Epidermal melanocyte (primary cell): ENCODE measurements at regions not wholly inside any gene's neighbourhood (a gene's known extent, or its start where the extent isn't known, plus 50 kb on each side); places are given as distances from the start of the nearest gene placed in this dataset.

Source experiments
- DNase-seq: peaks from one replicate; pipeline ENCODE4 v3.0.0; 2011; ENCODE audit warnings: low spot score; ENCODE audit not compliant: insufficient read length

GRCh38 chr18:25962919-25963318 lies 127.5 kb downstream of the SS18 start:
- DNase-seq = no peak

GRCh38 chr18:25962176-25962575 lies 128.2 kb downstream of the SS18 start:
- no peak for DNase-seq

GRCh38 chr18:25957017-25957416 lies 133.4 kb downstream of the SS18 start:
- DNase-seq = no peak

DNA sequence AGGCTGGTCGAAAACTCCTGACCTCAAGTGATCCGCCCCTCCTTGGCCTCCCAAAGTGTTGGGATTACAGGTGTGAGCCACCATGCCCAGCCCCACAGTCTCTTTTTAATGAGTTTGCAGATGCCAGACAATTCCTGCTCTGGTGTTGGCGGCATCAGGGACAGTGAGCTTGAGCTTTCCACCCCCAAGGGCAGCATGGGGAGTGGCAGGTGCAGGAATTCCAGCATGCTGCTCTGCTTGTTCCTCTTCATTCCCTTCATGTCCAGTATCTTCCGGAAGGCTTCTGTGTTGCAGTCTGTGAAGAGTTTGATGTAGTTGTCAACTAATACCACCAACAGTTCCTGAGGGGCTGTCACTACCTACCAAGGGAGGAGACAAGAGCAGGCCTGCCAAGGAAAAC lies 137.3 kb downstream of the SS18 start:
- no peak for DNase-seq

- DNase-seq = no peak
These were observed 140.1 kb downstream of the SS18 start for GRCh38 chr18:25950321-25950720.

- DNase-seq = no peak
These were observed 143.9 kb downstream of the SS18 start for GRCh38 chr18:25946540-25946939.

DNA sequence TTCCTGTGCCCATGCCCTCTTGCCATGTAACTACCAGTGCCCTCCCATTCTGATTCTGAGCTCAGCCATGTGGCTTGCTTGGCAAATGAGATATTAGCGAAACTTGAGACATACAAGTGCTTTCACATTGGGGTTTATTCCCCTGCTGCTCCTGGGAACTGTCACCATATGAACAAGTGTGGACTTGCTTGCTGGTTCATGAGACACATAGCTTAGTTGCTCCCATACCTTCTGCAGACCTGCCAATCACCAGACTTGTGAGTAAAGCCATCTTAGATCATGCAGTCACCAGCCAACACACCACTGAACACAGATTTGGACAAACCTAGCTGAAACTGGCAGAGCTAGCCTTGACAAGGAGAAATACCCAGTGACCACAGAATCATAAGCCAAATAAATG lies 155.1 kb downstream of the SS18 start:
- DNase-seq = no peak

- no peak for DNase-seq
These were observed 159.3 kb downstream of the SS18 start for GRCh38 chr18:25931126-25931525.

DNA sequence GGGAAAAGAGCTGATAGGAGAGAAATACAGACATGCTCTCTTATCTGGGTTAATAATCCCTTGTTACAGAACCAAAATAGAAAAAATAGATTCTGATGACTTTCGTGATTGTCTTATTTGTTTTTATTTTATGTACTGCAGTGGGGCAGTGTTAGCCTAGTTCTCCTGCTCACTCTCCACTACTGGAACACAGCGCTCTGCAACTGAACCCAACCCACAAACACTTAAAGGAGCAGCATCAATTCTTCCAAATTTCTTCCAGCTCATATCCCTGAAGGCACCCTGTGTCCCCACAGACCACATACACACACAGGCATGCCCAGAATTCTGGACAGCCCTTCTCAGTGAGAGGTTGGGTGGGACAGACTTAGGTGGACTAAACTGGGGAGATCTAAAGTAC lies 160.6 kb downstream of the SS18 start:
- DNase-seq = no peak

DNA sequence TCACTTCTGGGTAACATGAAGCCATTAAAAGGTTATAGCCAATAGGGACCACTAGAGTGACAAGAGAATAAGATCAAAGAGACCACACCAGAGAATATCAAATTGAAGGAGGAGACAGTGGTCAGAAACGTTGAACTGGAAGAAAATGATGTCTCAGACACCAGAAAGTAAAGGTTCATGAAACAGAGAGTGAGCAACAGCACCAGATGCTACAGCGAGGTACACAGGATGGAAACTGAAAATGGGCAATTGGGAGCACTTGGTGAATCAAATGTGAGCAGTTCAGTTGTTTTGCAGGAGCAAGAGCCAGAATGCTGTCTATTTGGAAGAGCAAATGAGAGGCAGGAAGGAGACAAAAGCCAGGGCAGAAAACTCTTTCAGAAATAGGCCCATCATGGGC lies 162.6 kb downstream of the SS18 start:
- DNase-seq = no peak

- no peak for DNase-seq
These were observed 167.2 kb downstream of the SS18 start for GRCh38 chr18:25923193-25923592.

DNA sequence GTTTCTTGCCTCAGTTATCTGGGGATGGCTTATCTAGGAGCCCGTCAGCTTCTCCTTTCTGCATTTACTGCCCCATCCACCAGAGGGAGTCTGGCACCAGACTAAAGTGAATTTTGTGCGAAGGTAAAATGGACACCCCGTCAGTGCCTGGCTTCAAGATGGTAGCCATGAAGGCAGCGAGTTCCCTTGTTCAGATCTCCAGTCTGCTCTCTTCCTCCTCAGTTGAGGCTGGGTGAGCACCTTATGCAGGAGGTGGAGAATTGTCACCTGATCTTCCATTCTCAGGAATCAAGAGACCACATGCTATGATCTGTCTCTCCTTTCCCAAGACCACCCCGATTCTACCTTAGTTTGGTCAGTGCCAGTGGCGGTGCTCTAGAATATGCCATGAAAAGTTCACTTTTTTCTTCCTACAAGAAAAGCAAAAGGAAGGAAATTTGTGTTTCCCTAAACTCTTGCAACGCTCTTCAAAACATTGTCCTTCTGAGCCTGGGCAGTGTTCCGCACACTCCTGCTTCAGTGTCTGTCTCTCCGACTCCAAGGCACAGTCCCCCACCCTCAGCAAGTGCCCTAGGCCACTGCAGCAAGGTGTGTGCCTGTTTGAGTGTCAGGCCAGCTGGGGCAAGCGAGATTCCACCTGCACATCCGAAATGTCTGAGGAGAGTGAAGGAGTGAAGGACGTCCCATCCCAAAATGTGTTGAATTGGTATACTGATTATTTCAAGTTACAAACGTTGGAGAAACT lies 168.6 kb downstream of the SS18 start:
- DNase-seq = no peak

- DNase-seq = no peak
These were observed 174.5 kb downstream of the SS18 start for GRCh38 chr18:25915907-25916306.

GRCh38 chr18:25898965-25899364 lies 191.4 kb downstream of the SS18 start:
- no peak for DNase-seq

DNA sequence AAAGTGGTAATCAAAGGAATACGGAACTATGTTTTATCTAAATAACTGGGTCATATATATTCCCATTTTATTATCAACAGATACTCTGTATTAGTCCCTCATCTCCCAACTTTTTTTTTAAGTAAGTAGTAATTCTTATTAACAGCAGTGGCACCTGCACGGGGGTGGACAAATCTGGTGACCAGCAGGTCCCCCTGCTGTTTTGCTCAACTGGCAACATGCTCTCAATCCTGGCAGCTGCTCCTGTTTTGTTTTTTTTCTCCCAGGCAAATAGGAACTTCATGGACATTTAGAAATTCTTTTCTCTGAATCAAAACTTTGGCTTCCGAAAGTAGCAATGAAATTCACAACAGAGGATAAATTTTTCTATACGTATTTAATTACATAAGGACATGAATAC lies 193.5 kb downstream of the SS18 start:
- DNase-seq = no peak

DNA sequence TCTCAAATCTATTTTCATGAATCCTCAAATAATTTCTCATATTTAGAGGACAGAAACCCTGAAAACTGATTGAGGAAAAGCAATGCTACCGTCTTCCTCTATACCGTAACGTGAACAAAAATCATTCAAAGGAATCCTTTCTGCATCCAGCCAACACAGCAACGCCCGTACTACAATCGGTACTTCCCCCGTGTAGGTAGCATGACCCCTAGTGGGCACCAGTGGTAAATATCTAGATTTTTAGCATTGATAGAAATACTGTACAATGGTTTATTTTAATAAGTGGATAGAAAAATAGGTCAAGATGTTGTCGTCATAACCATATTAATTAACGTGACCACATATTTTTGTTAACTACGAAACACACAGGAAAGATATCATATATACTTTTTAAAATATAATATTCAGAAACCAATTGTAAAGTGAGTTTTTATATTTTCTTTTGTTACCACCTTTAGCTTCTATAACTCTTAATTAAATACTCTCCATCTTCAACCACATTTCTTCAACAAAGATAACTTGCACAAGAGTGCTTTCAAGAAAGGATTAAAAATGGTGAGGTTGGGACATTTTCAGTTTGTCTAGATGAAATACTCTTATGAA lies 194.1 kb downstream of the SS18 start:
- DNase-seq = peak; percentile 46

- DNase-seq = no peak
These were observed 194.9 kb downstream of the SS18 start for GRCh38 chr18:25895518-25895917.

GRCh38 chr18:25886283-25886682 lies 204.1 kb downstream of the SS18 start:
- DNase-seq = no peak

GRCh38 chr18:25883091-25883490 lies 207.3 kb downstream of the SS18 start:
- DNase-seq = no peak

GRCh38 chr18:25881149-25881548 lies 209.3 kb downstream of the SS18 start:
- no peak for DNase-seq

GRCh38 chr18:25880441-25880840 lies 210.0 kb downstream of the SS18 start:
- DNase-seq = no peak

DNA sequence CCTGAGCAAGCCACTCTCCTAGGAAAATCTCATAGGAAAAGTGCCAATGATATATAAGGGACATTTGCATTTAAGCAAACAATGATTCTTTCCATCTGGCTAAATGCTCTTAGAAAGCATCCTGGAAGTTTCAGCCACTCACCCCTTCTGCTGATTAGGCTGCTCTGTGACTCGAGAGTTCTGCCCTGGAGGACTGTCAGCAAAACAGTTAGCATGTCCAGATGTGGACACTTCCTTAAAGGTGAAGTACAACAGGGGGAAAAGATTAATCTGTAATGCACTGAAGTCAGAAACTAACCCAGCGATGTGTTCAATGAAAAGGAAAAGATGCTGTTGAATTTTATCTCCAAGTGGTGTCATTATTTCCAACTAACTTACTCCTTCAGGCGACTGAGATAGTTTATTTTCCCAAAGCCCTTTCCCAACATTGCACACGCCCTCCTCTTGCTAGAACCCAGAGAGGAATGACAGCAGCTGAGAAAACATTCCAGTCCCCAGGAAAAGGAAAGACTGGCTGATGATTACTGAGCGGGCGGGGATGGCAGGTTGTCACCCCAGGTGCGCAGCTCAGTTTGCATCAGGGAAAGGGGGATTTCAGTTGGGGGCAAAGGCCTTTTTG lies 214.0 kb downstream of the SS18 start:
- no peak for DNase-seq
